ENCODE measurements at regions not wholly inside any gene's neighbourhood (a gene's known extent, or its start where the extent isn't known, plus 50 kb on each side); places are given as distances from the start of the nearest gene placed in this dataset.

DNA sequence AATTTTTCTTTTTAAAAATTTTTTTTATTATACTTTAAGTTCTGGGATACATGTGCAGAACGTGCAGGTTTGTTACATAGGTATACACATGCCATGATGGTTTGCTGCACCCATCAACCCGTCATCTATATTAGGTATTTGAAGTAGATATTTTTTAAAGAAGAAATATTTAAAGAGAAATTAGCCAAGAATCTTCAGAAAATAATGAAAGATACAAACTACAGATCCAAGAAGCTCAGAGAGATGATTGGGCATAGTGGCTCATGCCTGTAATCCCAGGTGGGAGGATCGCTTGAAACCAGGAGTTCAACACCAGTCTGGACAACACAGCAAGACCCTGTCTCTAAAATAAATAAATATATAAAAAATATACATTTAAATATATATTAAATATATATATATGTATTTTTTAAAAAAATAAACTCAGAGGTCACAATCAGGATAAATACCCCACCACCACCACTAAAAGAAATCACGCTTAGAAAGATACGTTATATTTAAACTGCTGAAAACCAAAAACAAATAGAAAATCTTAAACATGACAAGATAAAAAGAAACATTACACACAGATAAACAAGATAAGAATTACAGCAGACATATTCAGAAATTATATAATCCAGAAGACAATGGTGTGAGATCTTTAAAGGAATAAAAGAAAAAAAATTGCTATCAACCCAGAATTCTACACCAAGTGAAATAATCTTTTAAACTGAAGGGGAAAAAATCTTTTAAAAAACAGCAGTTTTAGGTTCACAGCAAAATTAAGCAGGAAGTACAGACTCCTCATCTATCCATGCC lies 57.5 kb downstream of the CSF2 start:
- Mint-ChIP-seq H3K27ac (no peak overlapping the region), H3K27me3 (peaks cover 0 to 1% of the 10 kb centered on the region in 2 donors), H3K9me3 (peaks cover 0 to 24% (median 13%) of the 10 kb centered on the region in 8 donors), H3K4me3 (no peak overlapping the region), H3K36me3 (peaks cover 4 to 13% of the 10 kb centered on the region in 2 donors), H3K4me1 (peaks cover 0 to 12% (median 0%) of the 10 kb centered on the region in 4 donors)
- intact Hi-C loops (cut with micrococcal nuclease): no loop called here
- POLR2A ChIA-PET (ENCODE audit: partially characterized antibody): no interaction called here
- no peaks in the 10 kb centered on the region for H3K9me3 ChIP-seq (ENCODE audit: control insufficient read depth in 1 of 2, low read length in 2 of 2)
- no peak overlapping the region for H3K27ac ChIP-seq (ENCODE audit: low read depth, low read length)
- H3K4me3 ChIP-seq (ENCODE audit: low read length in 2 of 2): no peak overlapping the region
- CTCF ChIA-PET (ENCODE audit: partially characterized antibody): interaction anchor here (2.2 kb wide), 1 partner anchor 68 kb away, joined by 7 read pairs; no protein-coding TSS in a partner anchor
- no peak for DNase-seq
- no peaks in the 10 kb centered on the region for H3K36me3 ChIP-seq (ENCODE audit: insufficient read depth, low read length)
- no peaks in the 10 kb centered on the region for H3K4me1 ChIP-seq (ENCODE audit: insufficient read depth, low read length)
- no peaks in the 10 kb centered on the region for H3K27me3 ChIP-seq (ENCODE audit: insufficient read depth, low read length)

DNA sequence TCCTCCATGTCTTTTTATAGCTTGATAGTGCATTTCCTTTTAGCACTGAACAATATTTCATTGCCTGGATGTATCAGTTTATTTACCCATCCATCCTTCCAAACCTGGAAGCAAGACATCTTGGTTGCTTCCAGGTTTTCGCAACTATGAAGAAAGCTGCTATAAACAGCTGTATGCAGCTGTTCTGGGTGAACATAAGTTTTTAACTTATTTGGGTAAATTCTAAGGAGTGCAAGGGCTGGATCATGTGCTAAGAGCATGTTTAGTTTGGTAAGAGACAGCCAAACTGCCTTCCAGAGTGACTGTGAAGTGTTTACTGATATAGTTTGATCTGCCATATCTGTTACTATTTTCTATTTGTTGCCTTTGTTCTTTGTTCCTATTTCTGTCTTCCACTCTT lies 58.5 kb downstream of the CSF2 start:
- Histone ChIP-seq H3K36me3 (ENCODE audit: insufficient read depth, low read length) (no peaks in the 10 kb centered on the region), H3K9me3 (ENCODE audit: control insufficient read depth in 1 of 2, low read length in 2 of 2) (no peaks in the 10 kb centered on the region), H3K4me1 (ENCODE audit: insufficient read depth, low read length) (no peaks in the 10 kb centered on the region), H3K27me3 (ENCODE audit: insufficient read depth, low read length) (no peaks in the 10 kb centered on the region), H3K27ac (ENCODE audit: low read depth, low read length) (no peak overlapping the region), H3K4me3 (ENCODE audit: low read length in 2 of 2) (no peak overlapping the region)
- H3K27ac Mint-ChIP-seq: no peak overlapping the region
- peaks cover 0 to 23% (median 13%) of the 10 kb centered on the region in 8 donors for H3K9me3 Mint-ChIP-seq
- POLR2A ChIA-PET (ENCODE audit: partially characterized antibody): no interaction called here
- peaks cover 0 to 12% (median 0%) of the 10 kb centered on the region in 4 donors for H3K4me1 Mint-ChIP-seq
- CTCF ChIA-PET (ENCODE audit: partially characterized antibody): interaction anchor here (0.7 to 2.2 kb wide), 3 partner anchors 54 to 71 kb away, joined by 3 to 7 read pairs (median 4); no protein-coding TSS in a partner anchor
- intact Hi-C loops (cut with micrococcal nuclease): no loop called here
- DNase-seq: no peak
- peaks cover 4 to 13% of the 10 kb centered on the region in 2 donors for H3K36me3 Mint-ChIP-seq
- H3K27me3 Mint-ChIP-seq: peaks cover 1 to 3% of the 10 kb centered on the region in 2 donors
- H3K4me3 Mint-ChIP-seq: no peak overlapping the region

DNA sequence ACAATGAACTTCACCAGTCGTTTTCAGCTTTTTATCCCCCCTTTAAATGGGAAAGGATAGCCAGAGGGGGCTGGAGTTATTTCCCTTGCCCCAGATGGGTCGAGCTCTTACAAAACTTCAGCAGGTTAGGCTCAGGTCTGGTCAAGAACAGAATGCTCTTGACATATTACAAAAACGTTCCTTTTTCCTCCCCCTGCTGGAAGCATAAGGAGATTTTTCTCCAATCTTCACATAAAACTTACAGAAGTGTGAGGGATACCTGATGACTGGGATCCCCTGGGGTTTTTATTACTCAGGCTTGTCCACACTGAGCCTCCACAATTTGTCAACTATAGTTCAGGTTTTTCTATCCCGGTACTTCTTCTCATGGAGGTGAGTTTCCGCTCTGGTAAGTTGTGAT lies 60.8 kb downstream of the CSF2 start:
- Histone ChIP-seq H3K9me3 (ENCODE audit: control insufficient read depth in 1 of 2, low read length in 2 of 2) (no peaks in the 10 kb centered on the region), H3K27ac (ENCODE audit: low read depth, low read length) (no peak overlapping the region), H3K4me3 (ENCODE audit: low read length in 2 of 2) (no peak overlapping the region), H3K4me1 (ENCODE audit: insufficient read depth, low read length) (no peaks in the 10 kb centered on the region), H3K27me3 (ENCODE audit: insufficient read depth, low read length) (no peaks in the 10 kb centered on the region), H3K36me3 (ENCODE audit: insufficient read depth, low read length) (no peaks in the 10 kb centered on the region)
- Mint-ChIP-seq H3K9me3 (peaks cover 0 to 13% (median under 1%) of the 10 kb centered on the region in 8 donors), H3K4me1 (peaks cover 0 to 12% (median 0%) of the 10 kb centered on the region in 4 donors), H3K4me3 (no peak overlapping the region), H3K27ac (peak overlapping the region in 2 of 7 donors; percentile 26 to 70), H3K36me3 (peaks cover 0 to 3% of the 10 kb centered on the region in 2 donors), H3K27me3 (peaks cover 1 to 4% of the 10 kb centered on the region in 2 donors)
- DNase-seq: peak in 4 of 5 donors; percentile 21 to 31 (median 28)
- intact Hi-C loops (cut with micrococcal nuclease): loop anchor here (1.0 kb wide), 2 partner anchors 31 to 69 kb away; no protein-coding TSS in a partner anchor
- ChIA-PET POLR2A (ENCODE audit: partially characterized antibody) (interaction anchor here (0.7 to 1.4 kb wide), 5 partner anchors 30 to 61 kb away, joined by 3 to 5 read pairs (median 4); partner anchors contain the start of gene CSF2), CTCF (ENCODE audit: partially characterized antibody) (interaction anchor here (0.7 to 2.3 kb wide), 22 partner anchors 9 to 545 kb away, joined by 3 to 73 read pairs (median 5); partner anchors contain the start of gene CSF2)

DNA sequence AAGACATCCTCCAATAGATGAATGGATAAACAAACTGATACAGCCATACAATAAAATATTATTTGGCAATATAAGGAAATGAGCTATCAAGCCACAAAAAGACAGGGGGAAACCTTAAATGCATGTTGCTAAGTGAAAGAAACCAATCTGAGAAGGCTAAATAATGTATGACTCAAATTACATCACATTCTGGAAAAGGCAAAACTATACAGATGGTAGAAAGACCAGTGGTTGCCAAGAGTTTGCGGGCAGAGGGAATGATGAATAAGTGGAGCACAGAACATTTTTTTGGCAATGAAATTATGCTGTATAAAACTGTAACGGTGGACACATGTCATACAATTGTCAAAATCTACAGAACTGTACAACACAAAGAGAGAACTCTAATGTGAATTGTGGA lies 63.3 kb downstream of the CSF2 start:
- intact Hi-C loops (cut with micrococcal nuclease): no loop called here
- H3K27ac ChIP-seq (ENCODE audit: low read depth, low read length): no peak overlapping the region
- no peaks in the 10 kb centered on the region for H3K36me3 ChIP-seq (ENCODE audit: insufficient read depth, low read length)
- Mint-ChIP-seq H3K27me3 (peaks cover 3 to 8% of the 10 kb centered on the region in 2 donors), H3K4me1 (peaks cover 0 to 12% (median 0%) of the 10 kb centered on the region in 4 donors), H3K4me3 (no peak overlapping the region), H3K27ac (no peak overlapping the region), H3K9me3 (peaks cover 0 to 17% (median 7%) of the 10 kb centered on the region in 8 donors), H3K36me3 (peaks cover 3 to 4% of the 10 kb centered on the region in 2 donors)
- ChIA-PET CTCF (ENCODE audit: partially characterized antibody) (interaction anchor here (1.5 to 3.0 kb wide), 5 partner anchors 10 to 76 kb away, joined by 4 to 22 read pairs (median 9); no protein-coding TSS in a partner anchor), POLR2A (ENCODE audit: partially characterized antibody) (no interaction called here)
- no peaks in the 10 kb centered on the region for H3K9me3 ChIP-seq (ENCODE audit: control insufficient read depth in 1 of 2, low read length in 2 of 2)
- H3K4me1 ChIP-seq (ENCODE audit: insufficient read depth, low read length): no peaks in the 10 kb centered on the region
- H3K27me3 ChIP-seq (ENCODE audit: insufficient read depth, low read length): no peaks in the 10 kb centered on the region
- no peak overlapping the region for H3K4me3 ChIP-seq (ENCODE audit: low read length in 2 of 2)
- no peak for DNase-seq

DNA sequence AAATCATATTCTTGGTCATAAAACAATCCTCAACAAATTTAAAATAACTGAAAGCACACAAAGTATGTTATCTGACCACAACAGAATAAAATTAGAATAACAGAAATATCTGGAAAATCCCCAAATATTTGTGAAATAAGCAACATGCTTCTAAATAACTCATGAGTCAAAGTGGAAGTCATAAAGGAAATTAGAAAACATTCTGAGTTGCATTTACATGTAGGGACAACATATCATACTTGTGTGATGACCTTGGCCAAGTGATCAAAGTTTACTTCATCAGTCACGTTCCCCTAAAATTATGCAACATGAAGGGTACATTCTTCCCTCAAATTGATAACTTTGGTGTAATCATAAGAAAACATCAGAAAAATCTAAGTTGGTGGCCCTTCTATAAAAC lies 64.7 kb downstream of the CSF2 start:
- intact Hi-C loops (cut with micrococcal nuclease): no loop called here
- Histone ChIP-seq H3K4me3 (ENCODE audit: low read length in 2 of 2) (no peak overlapping the region), H3K4me1 (ENCODE audit: insufficient read depth, low read length) (no peaks in the 10 kb centered on the region), H3K36me3 (ENCODE audit: insufficient read depth, low read length) (no peaks in the 10 kb centered on the region), H3K9me3 (ENCODE audit: control insufficient read depth in 1 of 2, low read length in 2 of 2) (no peaks in the 10 kb centered on the region), H3K27me3 (ENCODE audit: insufficient read depth, low read length) (no peaks in the 10 kb centered on the region), H3K27ac (ENCODE audit: low read depth, low read length) (no peak overlapping the region)
- no peak for DNase-seq
- Mint-ChIP-seq H3K36me3 (peaks cover 3 to 6% of the 10 kb centered on the region in 2 donors), H3K27me3 (peaks cover 3 to 8% of the 10 kb centered on the region in 2 donors), H3K4me3 (no peak overlapping the region), H3K27ac (no peak overlapping the region), H3K4me1 (peaks cover 0 to 12% (median 0%) of the 10 kb centered on the region in 4 donors), H3K9me3 (peaks cover 4 to 29% (median 14%) of the 10 kb centered on the region in 8 donors)
- ChIA-PET POLR2A (ENCODE audit: partially characterized antibody) (no interaction called here), CTCF (ENCODE audit: partially characterized antibody) (interaction anchor here (2.6 to 3.0 kb wide), 2 partner anchors 72 to 77 kb away, joined by 9 to 22 read pairs; no protein-coding TSS in a partner anchor)
